PFSK-1 (cell line): ENCODE measurements at regions not wholly inside any gene's neighbourhood (a gene's known extent, or its start where the extent isn't known, plus 50 kb on each side); places are given as distances from the start of the nearest gene placed in this dataset.

Source experiments
- FOXP2 ChIP-seq: optimal IDR thresholded peaks from 2 replicates; pipeline ENCODE3; 2011; ENCODE audit warnings: borderline replicate concordance, control low read depth, inconsistent platforms; ENCODE audit not compliant: insufficient read depth; ENCODE audit errors: extremely low read length, extremely low read depth
- POLR2AphosphoS5 ChIP-seq: IDR thresholded peaks from 2 replicates; pipeline ENCODE4 v1.6.1; 2012; ENCODE audit warnings: low read depth, mild to moderate bottlenecking, control low read depth, low read length, moderate library complexity
- REST ChIP-seq, 2 experiments: IDR thresholded peaks; 2 replicates each; pipeline versions ENCODE4 v1.6.1 to v1.8.0; 2011 to 2012; ENCODE audit warnings: low read depth in 2 of 2, low read length in 2 of 2, control low read depth in 1 of 2, inconsistent platforms in 1 of 2, mild to moderate bottlenecking in 1 of 2, moderate library complexity in 1 of 2; ENCODE audit not compliant: insufficient read depth in 1 of 2
- SIN3A ChIP-seq: IDR thresholded peaks from 2 replicates; pipeline ENCODE4 v1.6.1; 2012; ENCODE audit warnings: mild to moderate bottlenecking, low read length, moderate library complexity, borderline replicate concordance; ENCODE audit not compliant: insufficient read depth
- TAF1 ChIP-seq: IDR thresholded peaks from 2 replicates; pipeline ENCODE4 v1.6.1; 2012; ENCODE audit warnings: low read length, control low read depth, borderline replicate concordance; ENCODE audit not compliant: insufficient read depth

GRCh38 chr6:15739867-15740266, 77.0 kb upstream of the DTNBP1 start:
- TF ChIP-seq TAF1: no peak
- TF ChIP-seq POLR2AphosphoS5: no peak
- no peak for TF ChIP-seq SIN3A
- no peak for TF ChIP-seq REST (IDR thresholded peaks at IDR 0.05; ENCODE audit: insufficient read depth in 1 of 2, low read depth in 2 of 2, low read length in 2 of 2)
- no peak for TF ChIP-seq FOXP2
